ENCODE measurements at regions not wholly inside any gene's neighbourhood (a gene's known extent, or its start where the extent isn't known, plus 50 kb on each side); places are given as distances from the start of the nearest gene placed in this dataset.
"Not testable (repeated sequence)": the region's sequence is repeated elsewhere in the genome, so short reads cannot be mapped to it uniquely, and the experiment has no call there.

DNA sequence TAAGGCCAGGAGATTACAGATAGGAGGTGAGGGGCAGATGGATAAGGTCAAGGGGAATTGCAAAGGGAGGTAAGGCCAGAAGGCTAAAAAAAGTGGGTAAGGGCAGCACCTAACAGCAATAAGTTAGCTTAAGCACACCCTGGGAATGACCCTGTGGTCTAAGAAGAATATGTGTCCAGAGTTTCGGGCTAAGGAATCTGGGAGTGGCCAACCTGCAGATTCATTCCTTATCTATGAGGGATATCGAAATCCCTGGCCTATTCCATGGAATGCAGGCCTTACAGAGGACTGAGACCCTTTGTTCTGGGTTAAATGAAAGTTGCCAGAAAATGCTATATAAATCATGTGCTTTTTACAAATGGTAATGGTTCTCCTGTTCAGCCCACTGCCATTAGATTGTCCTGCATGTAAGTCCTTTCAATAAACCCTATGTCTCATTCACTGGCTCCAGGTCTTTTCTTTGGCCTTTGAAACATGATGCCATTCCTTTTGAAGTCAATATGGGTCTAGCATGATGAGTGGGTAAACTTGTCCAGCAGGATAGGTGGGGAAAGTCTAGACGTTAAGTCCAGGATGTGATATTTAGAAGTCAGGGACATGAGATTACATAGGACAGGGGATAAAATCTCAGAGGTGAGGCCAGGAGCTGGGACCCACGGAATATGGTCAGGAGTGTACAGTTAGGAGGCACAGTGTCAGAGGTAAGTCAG lies 226.2 kb downstream of the TACR3 start:
- 89% methylated on average over 4 of the region's 4 CpGs for WGBS
- Histone ChIP-seq H3K27ac (ENCODE audit: low read length, poor library complexity, severe bottlenecking) (no peak overlapping the region), H2BK5ac (ENCODE audit: low read depth, low read length, poor library complexity, severe bottlenecking) (no peak overlapping the region)

DNA sequence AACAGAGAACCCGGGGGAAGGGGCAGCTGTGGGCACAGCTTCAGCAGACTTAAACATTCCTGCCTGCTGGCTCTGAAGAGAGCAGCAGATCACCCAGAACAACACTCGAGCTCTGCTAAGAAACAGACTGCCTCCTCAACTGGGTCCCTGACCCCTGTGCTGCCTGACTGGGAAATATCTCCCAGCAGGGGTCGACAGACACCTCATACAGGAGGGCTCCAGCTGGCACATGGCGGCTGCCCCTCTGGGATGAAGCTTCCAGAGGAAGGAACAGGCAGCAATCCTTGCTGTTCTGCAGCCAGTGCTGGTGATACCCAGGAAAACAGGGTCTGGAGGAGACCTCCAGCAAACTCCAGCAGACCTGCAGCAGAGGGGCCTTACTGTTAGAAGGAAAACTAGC lies 234.5 kb downstream of the TACR3 start:
- H3K9me3 ChIP-seq (ENCODE audit: control insufficient read depth, low read length); H3K79me1 ChIP-seq (replicated peaks; ENCODE audit: low read length, poor library complexity, severe bottlenecking); H3K4ac ChIP-seq (ENCODE audit: low read depth in 1 of 2, low read length in 2 of 2); H3K14ac ChIP-seq (ENCODE audit: low read length in 2 of 2); H2BK120ac ChIP-seq (ENCODE audit: low read depth, low read length); H2AK5ac ChIP-seq (ENCODE audit: low read length, severe bottlenecking); H3K4me3 ChIP-seq (ENCODE audit: insufficient read depth in 1 of 2, low read depth in 1 of 2, low read length in 2 of 2); DNase-seq; H3K9ac ChIP-seq (ENCODE audit: low read length); H2BK5ac ChIP-seq (ENCODE audit: low read depth, low read length, poor library complexity, severe bottlenecking); H3K36me3 ChIP-seq (ENCODE audit: control insufficient read depth in 1 of 2, insufficient read depth in 2 of 2, low read depth in 1 of 2, low read length in 2 of 2); H4K91ac ChIP-seq (ENCODE audit: low read length); H3K27me3 ChIP-seq (ENCODE audit: control insufficient read depth in 1 of 2, insufficient read depth in 1 of 2, low read length in 2 of 2); H4K8ac ChIP-seq (ENCODE audit: low read length); H2BK15ac ChIP-seq (ENCODE audit: low read depth, poor library complexity, severe bottlenecking); H2BK12ac ChIP-seq (ENCODE audit: low read length in 2 of 2); H3K4me1 ChIP-seq (ENCODE audit: control insufficient read depth, insufficient read depth, low read depth, low read length); H3K18ac ChIP-seq (ENCODE audit: low read depth in 1 of 2, low read length in 2 of 2); H3K27ac ChIP-seq (ENCODE audit: low read length, poor library complexity, severe bottlenecking); H3K4me2 ChIP-seq (ENCODE audit: low read length, poor library complexity, severe bottlenecking); H3K23ac ChIP-seq (ENCODE audit: low read length in 2 of 2); H2AFZ ChIP-seq (ENCODE audit: low read depth, low read length): not testable (repeated sequence)
- WGBS, result 83% methylated on average over 4 of the region's 4 CpGs

More for the DNA sequence above, 226.2 kb downstream of the TACR3 start:
- peaks cover 7% of the 10 kb centered on the region for H3K4me1 ChIP-seq (ENCODE audit: control insufficient read depth, insufficient read depth, low read depth, low read length)
- no peak overlapping the region for H4K8ac ChIP-seq (ENCODE audit: low read length)
- no peak overlapping the region for H3K9ac ChIP-seq (ENCODE audit: low read length)
- H2BK12ac ChIP-seq (ENCODE audit: low read length in 2 of 2), result no peak overlapping the region
- no peak overlapping the region for H3K4me2 ChIP-seq (ENCODE audit: low read length, poor library complexity, severe bottlenecking)
- H2AFZ ChIP-seq (ENCODE audit: low read depth, low read length), result no peak overlapping the region
- H3K23ac ChIP-seq (ENCODE audit: low read length in 2 of 2), result no peak overlapping the region
- no peak overlapping the region for H4K91ac ChIP-seq (ENCODE audit: low read length)
- no peak overlapping the region for H2BK120ac ChIP-seq (ENCODE audit: low read depth, low read length)
- H2BK15ac ChIP-seq (ENCODE audit: low read depth, poor library complexity, severe bottlenecking), result no peak overlapping the region
- no peaks in the 10 kb centered on the region for H3K79me1 ChIP-seq (replicated peaks; ENCODE audit: low read length, poor library complexity, severe bottlenecking)
- no peaks in the 10 kb centered on the region for H3K36me3 ChIP-seq (ENCODE audit: control insufficient read depth in 1 of 2, insufficient read depth in 2 of 2, low read depth in 1 of 2, low read length in 2 of 2)
- no peaks in the 10 kb centered on the region for H3K9me3 ChIP-seq (ENCODE audit: control insufficient read depth, low read length)
- DNase-seq, result no peak
- H3K4ac ChIP-seq (ENCODE audit: low read depth in 1 of 2, low read length in 2 of 2), result no peak overlapping the region
- H3K4me3 ChIP-seq (ENCODE audit: insufficient read depth in 1 of 2, low read depth in 1 of 2, low read length in 2 of 2), result no peak overlapping the region
- no peak overlapping the region for H3K18ac ChIP-seq (ENCODE audit: low read depth in 1 of 2, low read length in 2 of 2)
- no peak overlapping the region for H2AK5ac ChIP-seq (ENCODE audit: low read length, severe bottlenecking)
- H3K14ac ChIP-seq (ENCODE audit: low read length in 2 of 2), result no peak overlapping the region
- no peaks in the 10 kb centered on the region for H3K27me3 ChIP-seq (ENCODE audit: control insufficient read depth in 1 of 2, insufficient read depth in 1 of 2, low read length in 2 of 2)

DNA sequence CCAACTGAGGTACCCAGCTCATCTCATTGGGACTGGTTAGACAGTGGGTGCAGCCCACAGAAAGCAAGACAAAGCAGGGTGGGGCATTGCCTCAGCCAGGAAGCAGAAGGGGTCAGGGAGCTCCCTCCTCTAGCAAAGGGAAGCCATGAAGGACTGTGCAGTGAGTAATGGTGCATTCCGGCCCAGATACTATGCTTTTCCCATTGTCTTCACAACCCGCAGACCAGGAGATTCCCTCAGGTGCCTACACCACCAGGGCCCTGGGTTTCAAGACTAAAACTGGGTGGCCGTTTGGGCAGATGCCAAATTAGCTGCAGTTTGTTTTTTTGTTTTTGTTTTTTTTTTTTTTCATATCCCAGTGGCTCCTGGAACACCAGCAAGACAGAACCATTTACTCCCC lies 235.3 kb downstream of the TACR3 start:
- Histone ChIP-seq H3K9me3 (ENCODE audit: control insufficient read depth, low read length) (no peaks in the 10 kb centered on the region), H3K27me3 (ENCODE audit: control insufficient read depth in 1 of 2, insufficient read depth in 1 of 2, low read length in 2 of 2) (no peaks in the 10 kb centered on the region), H3K23ac (ENCODE audit: low read length in 2 of 2) (no peak overlapping the region), H2AFZ (ENCODE audit: low read depth, low read length) (no peak overlapping the region), H4K8ac (ENCODE audit: low read length) (no peak overlapping the region), H3K18ac (ENCODE audit: low read depth in 1 of 2, low read length in 2 of 2) (no peak overlapping the region), H2BK5ac (ENCODE audit: low read depth, low read length, poor library complexity, severe bottlenecking) (no peak overlapping the region), H2BK12ac (ENCODE audit: low read length in 2 of 2) (no peak overlapping the region), H3K79me1 (replicated peaks; ENCODE audit: low read length, poor library complexity, severe bottlenecking) (no peaks in the 10 kb centered on the region), H3K4me3 (ENCODE audit: insufficient read depth in 1 of 2, low read depth in 1 of 2, low read length in 2 of 2) (no peak overlapping the region), H3K36me3 (ENCODE audit: control insufficient read depth in 1 of 2, insufficient read depth in 2 of 2, low read depth in 1 of 2, low read length in 2 of 2) (no peaks in the 10 kb centered on the region), H3K4me1 (ENCODE audit: control insufficient read depth, insufficient read depth, low read depth, low read length) (peaks cover 2% of the 10 kb centered on the region), H3K4ac (ENCODE audit: low read depth in 1 of 2, low read length in 2 of 2) (no peak overlapping the region), H3K27ac (ENCODE audit: low read length, poor library complexity, severe bottlenecking) (no peak overlapping the region), H3K9ac (ENCODE audit: low read length) (no peak overlapping the region), H3K14ac (ENCODE audit: low read length in 2 of 2) (no peak overlapping the region), H2BK15ac (ENCODE audit: low read depth, poor library complexity, severe bottlenecking) (no peak overlapping the region), H3K4me2 (ENCODE audit: low read length, poor library complexity, severe bottlenecking) (no peak overlapping the region), H4K91ac (ENCODE audit: low read length) (no peak overlapping the region), H2BK120ac (ENCODE audit: low read depth, low read length) (no peak overlapping the region), H2AK5ac (ENCODE audit: low read length, severe bottlenecking) (no peak overlapping the region)
- no peak for DNase-seq
- 86% methylated on average over 2 of the region's 3 CpGs for WGBS

DNA sequence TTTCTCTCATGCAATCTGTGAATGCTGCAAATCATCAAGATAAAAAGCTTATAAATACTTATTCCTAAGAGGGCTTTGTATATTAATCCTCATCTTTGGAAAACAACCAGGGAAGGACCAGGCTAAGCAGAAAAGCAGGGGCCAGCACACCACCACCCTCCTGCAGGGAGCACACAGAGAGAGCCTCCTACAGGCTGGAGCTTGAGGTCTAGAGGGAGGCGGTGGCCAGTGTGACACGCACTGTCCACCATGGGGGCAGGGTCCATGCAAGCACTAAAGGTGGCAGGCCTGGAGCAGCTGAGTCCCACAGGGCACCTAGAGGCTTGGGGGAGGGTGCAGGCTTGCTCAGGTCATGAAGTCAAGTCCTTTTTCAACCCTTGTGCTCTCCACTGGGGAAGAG lies 236.9 kb downstream of the TACR3 start:
- Histone ChIP-seq H3K4me3 (ENCODE audit: insufficient read depth in 1 of 2, low read depth in 1 of 2, low read length in 2 of 2) (no peak overlapping the region), H2AK5ac (ENCODE audit: low read length, severe bottlenecking) (no peak overlapping the region), H2BK15ac (ENCODE audit: low read depth, poor library complexity, severe bottlenecking) (no peak overlapping the region), H2BK5ac (ENCODE audit: low read depth, low read length, poor library complexity, severe bottlenecking) (no peak overlapping the region), H3K23ac (ENCODE audit: low read length in 2 of 2) (no peak overlapping the region), H3K79me1 (replicated peaks; ENCODE audit: low read length, poor library complexity, severe bottlenecking) (no peaks in the 10 kb centered on the region), H3K36me3 (ENCODE audit: control insufficient read depth in 1 of 2, insufficient read depth in 2 of 2, low read depth in 1 of 2, low read length in 2 of 2) (no peaks in the 10 kb centered on the region), H3K4me1 (ENCODE audit: control insufficient read depth, insufficient read depth, low read depth, low read length) (peaks cover 2% of the 10 kb centered on the region), H3K27me3 (ENCODE audit: control insufficient read depth in 1 of 2, insufficient read depth in 1 of 2, low read length in 2 of 2) (no peaks in the 10 kb centered on the region), H3K14ac (ENCODE audit: low read length in 2 of 2) (no peak overlapping the region), H3K27ac (ENCODE audit: low read length, poor library complexity, severe bottlenecking) (no peak overlapping the region), H3K4ac (ENCODE audit: low read depth in 1 of 2, low read length in 2 of 2) (no peak overlapping the region), H3K4me2 (ENCODE audit: low read length, poor library complexity, severe bottlenecking) (no peak overlapping the region), H4K91ac (ENCODE audit: low read length) (no peak overlapping the region), H2BK120ac (ENCODE audit: low read depth, low read length) (no peak overlapping the region), H4K8ac (ENCODE audit: low read length) (no peak overlapping the region), H3K9me3 (ENCODE audit: control insufficient read depth, low read length) (no peaks in the 10 kb centered on the region), H3K18ac (ENCODE audit: low read depth in 1 of 2, low read length in 2 of 2) (no peak overlapping the region), H2BK12ac (ENCODE audit: low read length in 2 of 2) (no peak overlapping the region), H2AFZ (ENCODE audit: low read depth, low read length) (no peak overlapping the region), H3K9ac (ENCODE audit: low read length) (no peak overlapping the region)
- 91% methylated on average over 2 of the region's 2 CpGs for WGBS
- DNase-seq, result no peak
